ENCODE measurements at regions not wholly inside any gene's neighbourhood (a gene's known extent, or its start where the extent isn't known, plus 50 kb on each side); places are given as distances from the start of the nearest gene placed in this dataset.

GRCh38 chr14:71204768-71205167 is 297.5 kb downstream of the PCNX1 start:
- no peak for TF ChIP-seq SUZ12 (IDR thresholded peaks at IDR 0.05; ENCODE audit: extremely low read depth, insufficient read depth, insufficient read length)
- TF ChIP-seq ZNF274 (IDR thresholded peaks at IDR 0.05; ENCODE audit: low read depth, low read length): no peak
